HG03064 (cell line): ENCODE measurements at regions not wholly inside any gene's neighbourhood (a gene's known extent, or its start where the extent isn't known, plus 50 kb on each side); places are given as distances from the start of the nearest gene placed in this dataset.

Experiments
- ATAC-seq: cut with Tn5 transposase; IDR thresholded peaks from one replicate; pipeline ENCODE4 v1.9.1; 2021; ENCODE audit warnings: low read depth; ENCODE audit not compliant: unreplicated experiment

GRCh38 chr6:11926594-11927407 is 85.3 kb upstream of the HIVEP1 start:
- no peak for ATAC-seq

DNA sequence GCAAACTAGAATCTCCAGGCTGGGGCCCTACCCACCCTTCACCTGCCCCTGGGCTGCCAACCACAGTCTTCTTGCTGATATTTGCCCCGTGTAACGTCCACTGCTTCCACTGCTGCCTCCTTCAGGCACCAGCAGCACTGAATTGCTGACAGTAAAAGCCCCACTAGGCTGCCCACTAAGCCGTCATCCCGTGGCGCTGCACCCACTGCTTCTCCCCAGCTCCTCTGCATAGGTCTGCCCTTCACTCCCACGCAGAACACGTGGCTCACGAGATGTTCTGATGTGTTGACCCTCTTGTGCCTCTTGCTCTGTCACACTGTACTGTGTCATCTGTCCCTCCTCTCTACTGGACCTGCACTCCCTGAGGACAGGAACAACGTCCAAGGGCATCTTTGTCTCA is 86.3 kb upstream of the HIVEP1 start:
- no peak for ATAC-seq

DNA sequence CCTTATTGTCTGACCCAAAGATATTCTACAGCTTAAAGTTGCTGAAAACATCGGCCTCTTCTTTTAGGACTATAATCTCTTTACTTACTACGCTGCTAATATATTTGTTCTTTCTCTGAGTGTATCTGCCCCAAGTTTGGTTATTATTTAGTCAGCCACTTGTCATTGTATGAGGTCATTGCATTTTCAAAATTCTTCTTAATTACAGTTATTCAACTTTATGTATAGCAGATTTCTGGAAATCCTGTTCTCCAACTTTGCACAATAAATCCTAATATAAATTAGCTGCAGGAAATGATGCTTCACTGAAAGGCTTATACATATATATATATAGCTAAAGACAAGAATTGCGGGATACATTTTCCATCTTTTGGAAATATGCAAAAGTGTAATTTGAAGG is 88.5 kb upstream of the HIVEP1 start:
- ATAC-seq: no peak

DNA sequence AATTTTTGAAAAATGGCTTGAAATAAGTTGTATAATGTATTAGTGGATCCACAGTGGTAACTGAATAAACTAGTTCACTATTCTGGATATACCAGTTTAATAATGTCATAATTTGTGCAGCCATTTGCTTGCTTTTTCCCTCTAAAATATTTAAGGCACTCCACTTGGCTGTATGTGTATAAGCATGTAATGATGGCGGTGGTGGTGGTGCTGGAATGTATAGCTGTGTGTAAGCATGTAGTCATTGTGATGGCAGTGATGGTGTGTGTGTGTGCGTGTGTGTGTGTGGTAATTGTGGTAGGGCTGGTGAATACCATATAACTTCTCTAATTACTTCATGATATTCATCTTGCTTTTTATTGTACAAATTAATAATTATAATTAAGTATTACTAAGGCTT is 89.2 kb upstream of the HIVEP1 start:
- ATAC-seq: no peak

- ATAC-seq: no peak
Observed at GRCh38 chr6:11921751-11922150, 90.4 kb upstream of the HIVEP1 start.

DNA sequence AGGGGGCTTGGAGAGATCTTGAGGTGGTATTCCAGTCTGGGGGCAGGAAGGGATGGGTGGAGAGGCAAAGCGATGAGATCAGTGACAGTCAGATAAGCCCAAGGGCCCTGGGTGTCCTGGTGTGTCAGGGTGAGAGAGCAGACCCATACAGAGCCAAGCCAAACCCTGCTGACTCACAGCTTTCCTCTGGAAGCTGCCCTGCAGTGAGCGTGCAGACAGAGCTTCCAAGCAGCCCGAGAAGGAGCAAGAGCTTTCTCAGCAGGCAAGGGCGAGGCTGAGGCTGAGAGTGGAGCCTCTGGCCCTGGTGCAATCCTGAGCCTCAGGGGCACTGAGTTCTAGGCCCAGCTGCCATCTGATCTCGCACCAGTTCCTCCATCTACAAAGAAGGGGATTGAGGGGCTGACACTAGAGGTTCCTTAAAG is 91.1 kb upstream of the HIVEP1 start:
- ATAC-seq: no peak

DNA sequence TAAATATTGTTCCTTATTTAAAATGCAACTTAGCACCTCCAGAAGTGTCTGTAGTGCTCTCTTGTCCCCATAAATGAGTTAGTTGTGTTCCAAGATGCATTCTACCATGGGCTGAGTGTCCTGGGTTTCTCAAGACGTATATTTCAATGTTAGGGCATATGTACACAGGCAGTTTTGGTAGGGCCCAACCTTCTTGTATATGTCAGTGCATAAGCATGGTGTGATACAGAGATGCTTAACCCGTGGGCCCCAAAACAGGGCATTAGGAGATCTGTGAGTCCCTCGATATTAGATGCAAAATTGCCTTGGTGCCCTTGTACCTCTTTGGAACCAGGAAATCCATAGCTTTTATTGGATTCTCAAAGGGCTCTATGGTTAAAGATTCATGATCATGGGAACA is 91.5 kb upstream of the HIVEP1 start:
- no peak for ATAC-seq

- ATAC-seq: no peak
Observed at GRCh38 chr6:11919771-11920440, 92.2 kb upstream of the HIVEP1 start.

- no peak for ATAC-seq
Observed at GRCh38 chr6:11918739-11919605, 93.1 kb upstream of the HIVEP1 start.

- ATAC-seq: no peak
Observed at GRCh38 chr6:11917951-11918738, 94.0 kb upstream of the HIVEP1 start.

GRCh38 chr6:11912420-11912819 is 99.7 kb upstream of the HIVEP1 start:
- no peak for ATAC-seq

DNA sequence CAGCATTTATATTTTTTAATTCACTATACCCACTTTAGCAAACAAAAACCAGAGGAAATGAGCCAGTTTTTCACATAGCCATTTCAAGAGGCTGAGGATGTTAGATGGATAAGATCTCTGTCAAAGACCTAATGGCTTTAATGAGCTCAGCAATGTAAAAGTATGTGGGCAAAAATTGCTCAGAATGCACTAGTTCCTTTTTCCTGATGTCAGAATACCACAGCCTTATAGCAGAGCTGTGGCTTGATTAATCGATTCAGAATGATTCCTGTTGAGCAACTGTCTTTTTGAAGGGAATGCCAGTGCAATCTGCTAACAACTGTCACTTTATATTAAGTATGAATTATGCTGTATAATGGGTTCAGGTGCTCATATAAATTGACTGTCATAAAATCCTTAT is 100.6 kb upstream of the HIVEP1 start:
- no peak for ATAC-seq

DNA sequence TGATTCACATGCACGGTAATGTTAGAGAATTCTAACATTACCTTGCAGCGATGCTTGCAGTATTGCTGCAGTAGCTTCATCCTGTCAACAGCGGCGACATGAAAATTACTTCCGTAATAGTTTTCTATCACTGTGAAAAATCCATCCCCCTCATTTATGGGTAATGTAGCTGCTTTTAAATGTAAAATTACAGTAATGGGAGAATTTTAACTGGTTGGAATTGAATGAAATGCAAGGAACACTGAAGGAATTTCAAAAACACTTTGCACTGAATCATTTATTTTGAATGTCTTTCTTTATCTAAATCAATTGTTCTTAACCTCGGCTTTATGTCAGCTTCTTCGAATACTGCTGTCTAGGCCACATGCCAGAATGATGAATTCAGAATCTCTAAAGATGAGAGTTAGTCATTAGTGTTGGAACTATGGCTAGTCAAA is 102.4 kb upstream of the HIVEP1 start:
- no peak for ATAC-seq

GRCh38 chr6:11908436-11909105 is 103.5 kb upstream of the HIVEP1 start:
- ATAC-seq: no peak

DNA sequence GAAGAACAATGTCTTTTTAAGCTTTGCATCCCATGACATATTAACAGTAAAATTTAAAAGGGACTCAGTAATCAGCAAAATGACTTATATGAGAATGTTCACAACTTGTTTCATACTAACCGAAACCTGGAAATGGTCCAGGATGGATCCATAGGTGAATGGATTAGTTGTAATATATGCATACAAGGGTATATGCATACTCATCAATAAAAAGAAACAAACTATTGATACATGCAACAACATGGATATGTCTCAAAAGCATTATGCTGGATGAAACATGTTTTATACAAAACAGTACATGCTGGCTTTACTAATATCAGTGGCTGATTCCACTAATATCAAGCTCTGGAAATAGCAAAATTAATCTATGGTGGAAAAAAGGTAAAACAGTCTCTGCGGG is 108.5 kb upstream of the HIVEP1 start:
- ATAC-seq: no peak

GRCh38 chr6:11902527-11902926 is 109.6 kb upstream of the HIVEP1 start:
- no peak for ATAC-seq

GRCh38 chr6:11900662-11901598 is 111.2 kb upstream of the HIVEP1 start:
- no peak for ATAC-seq

DNA sequence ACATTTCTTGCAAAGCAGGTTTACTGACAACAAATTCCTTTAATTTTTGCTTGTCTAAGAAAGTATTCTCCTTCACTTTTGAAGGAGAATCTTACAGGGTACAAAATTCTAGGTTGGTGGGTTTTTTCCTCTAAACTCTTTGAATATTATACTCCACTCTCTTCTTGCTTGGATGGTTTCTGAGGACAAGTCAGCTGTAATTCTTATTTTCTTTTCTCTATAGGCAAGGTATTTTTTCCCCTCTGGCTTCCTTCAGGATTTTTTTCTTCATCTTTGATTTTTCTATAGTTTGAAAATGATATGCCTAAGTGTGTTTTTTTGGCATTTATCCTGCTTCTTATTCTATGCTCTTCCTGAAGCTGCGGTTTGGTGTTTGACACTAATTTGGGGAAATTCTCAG is 112.5 kb upstream of the HIVEP1 start:
- ATAC-seq: no peak

- no peak for ATAC-seq
Observed at GRCh38 chr6:11894212-11894611, 115.6 kb upstream of the ADTRP start.
